Activated T-cell treated with anti-CD3 and anti-CD28 coated beads, Interleukin-2, amount 50 U/mL, for 24 hours (primary cell): ENCODE measurements at regions not wholly inside any gene's neighbourhood (a gene's known extent, or its start where the extent isn't known, plus 50 kb on each side); places are given as distances from the start of the nearest gene placed in this dataset.

Experiments
- DNase-seq: peaks from one replicate; pipeline ENCODE4 v3.0.0-alpha.2; 2020
- H3K27ac Mint-ChIP-seq: 2 replicates; pipeline ENCODE4 v1.8.0; 2020; ENCODE audit warnings: mild to moderate bottlenecking, mixed read lengths
- H3K27me3 Mint-ChIP-seq: 2 replicates; pipeline ENCODE4 v1.8.0; 2020; ENCODE audit warnings: mixed read lengths
- H3K36me3 Mint-ChIP-seq: 2 replicates; pipeline ENCODE4 v1.8.0; 2020; ENCODE audit warnings: low read depth, mixed read lengths
- H3K4me1 Mint-ChIP-seq: 2 replicates; pipeline ENCODE4 v1.8.0; 2020; ENCODE audit warnings: low read depth, mixed read lengths
- H3K4me3 Mint-ChIP-seq: 2 replicates; pipeline ENCODE4 v1.8.0; 2020; ENCODE audit warnings: mild to moderate bottlenecking, moderate library complexity, mixed read lengths
- H3K9me3 Mint-ChIP-seq: 2 replicates; pipeline ENCODE4 v1.8.0; 2020; ENCODE audit warnings: mixed read lengths

GRCh38 chr5:176151281-176151680, 86.9 kb upstream of the SIMC1 start:
- no peak for DNase-seq
- H3K4me1 Mint-ChIP-seq: peaks cover 1% of the 10 kb centered on the region
- H3K36me3 Mint-ChIP-seq: no peaks in the 10 kb centered on the region
- no peak overlapping the region for H3K27ac Mint-ChIP-seq
- H3K27me3 Mint-ChIP-seq: peaks cover 28% of the 10 kb centered on the region
- H3K4me3 Mint-ChIP-seq: no peak overlapping the region
- H3K9me3 Mint-ChIP-seq: no peaks in the 10 kb centered on the region

- Mint-ChIP-seq H3K4me3 (no peak overlapping the region), H3K27me3 (peaks cover 28% of the 10 kb centered on the region), H3K36me3 (no peaks in the 10 kb centered on the region), H3K9me3 (no peaks in the 10 kb centered on the region), H3K27ac (no peak overlapping the region), H3K4me1 (peaks cover 1% of the 10 kb centered on the region)
- DNase-seq: no peak
These were observed 85.9 kb upstream of the SIMC1 start for GRCh38 chr5:176152191-176152929.

- Mint-ChIP-seq H3K9me3 (no peaks in the 10 kb centered on the region), H3K27ac (no peak overlapping the region), H3K36me3 (no peaks in the 10 kb centered on the region), H3K4me1 (peaks cover 1% of the 10 kb centered on the region), H3K27me3 (peaks cover 28% of the 10 kb centered on the region), H3K4me3 (no peak overlapping the region)
- no peak for DNase-seq
These were observed 85.3 kb upstream of the SIMC1 start for GRCh38 chr5:176152930-176153311.

GRCh38 chr5:176153741-176154140, 84.5 kb upstream of the SIMC1 start:
- Mint-ChIP-seq H3K4me1 (peaks cover 1% of the 10 kb centered on the region), H3K36me3 (no peaks in the 10 kb centered on the region), H3K9me3 (no peaks in the 10 kb centered on the region), H3K27ac (no peak overlapping the region), H3K27me3 (peaks cover 27% of the 10 kb centered on the region), H3K4me3 (no peak overlapping the region)
- no peak for DNase-seq

GRCh38 chr5:176154821-176155220, 83.4 kb upstream of the SIMC1 start:
- Mint-ChIP-seq H3K36me3 (no peaks in the 10 kb centered on the region), H3K4me1 (peaks cover 1% of the 10 kb centered on the region), H3K9me3 (no peaks in the 10 kb centered on the region), H3K27me3 (peaks cover 30% of the 10 kb centered on the region), H3K27ac (no peak overlapping the region), H3K4me3 (no peak overlapping the region)
- DNase-seq: no peak

GRCh38 chr5:176155922-176156359, 82.3 kb upstream of the SIMC1 start:
- Mint-ChIP-seq H3K4me1 (peaks cover 1% of the 10 kb centered on the region), H3K4me3 (no peak overlapping the region), H3K36me3 (no peaks in the 10 kb centered on the region), H3K9me3 (no peaks in the 10 kb centered on the region), H3K27me3 (peaks cover 31% of the 10 kb centered on the region), H3K27ac (no peak overlapping the region)
- DNase-seq: no peak

- Mint-ChIP-seq H3K27ac (no peak overlapping the region), H3K27me3 (peaks cover 24% of the 10 kb centered on the region), H3K4me1 (peaks cover 1% of the 10 kb centered on the region), H3K36me3 (no peaks in the 10 kb centered on the region), H3K4me3 (no peak overlapping the region), H3K9me3 (no peaks in the 10 kb centered on the region)
- no peak for DNase-seq
These were observed 80.6 kb upstream of the SIMC1 start for GRCh38 chr5:176157656-176158055.

- H3K27me3 Mint-ChIP-seq: peaks cover 40% of the 10 kb centered on the region
- no peak for DNase-seq
- H3K27ac Mint-ChIP-seq: no peak overlapping the region
- no peaks in the 10 kb centered on the region for H3K9me3 Mint-ChIP-seq
- H3K4me1 Mint-ChIP-seq: no peaks in the 10 kb centered on the region
- no peak overlapping the region for H3K4me3 Mint-ChIP-seq
- no peaks in the 10 kb centered on the region for H3K36me3 Mint-ChIP-seq
These were observed 76.8 kb upstream of the SIMC1 start for GRCh38 chr5:176161431-176161830.

- no peak for DNase-seq
- H3K9me3 Mint-ChIP-seq: no peaks in the 10 kb centered on the region
- no peak overlapping the region for H3K27ac Mint-ChIP-seq
- no peak overlapping the region for H3K4me3 Mint-ChIP-seq
- H3K27me3 Mint-ChIP-seq: peaks cover 40% of the 10 kb centered on the region
- no peaks in the 10 kb centered on the region for H3K36me3 Mint-ChIP-seq
- no peaks in the 10 kb centered on the region for H3K4me1 Mint-ChIP-seq
These were observed 76.0 kb upstream of the SIMC1 start for GRCh38 chr5:176162198-176162597.

GRCh38 chr5:176162888-176163287, 75.3 kb upstream of the SIMC1 start:
- no peaks in the 10 kb centered on the region for H3K4me1 Mint-ChIP-seq
- no peak overlapping the region for H3K4me3 Mint-ChIP-seq
- no peak for DNase-seq
- H3K27me3 Mint-ChIP-seq: peaks cover 40% of the 10 kb centered on the region
- no peaks in the 10 kb centered on the region for H3K36me3 Mint-ChIP-seq
- no peaks in the 10 kb centered on the region for H3K9me3 Mint-ChIP-seq
- no peak overlapping the region for H3K27ac Mint-ChIP-seq

GRCh38 chr5:176166427-176166826, 71.8 kb upstream of the SIMC1 start:
- no peak overlapping the region for H3K4me3 Mint-ChIP-seq
- no peak overlapping the region for H3K27ac Mint-ChIP-seq
- DNase-seq: no peak
- H3K9me3 Mint-ChIP-seq: no peaks in the 10 kb centered on the region
- H3K27me3 Mint-ChIP-seq: peaks cover 34% of the 10 kb centered on the region
- no peaks in the 10 kb centered on the region for H3K36me3 Mint-ChIP-seq
- peaks cover 2% of the 10 kb centered on the region for H3K4me1 Mint-ChIP-seq

GRCh38 chr5:176167800-176168199, 70.4 kb upstream of the SIMC1 start:
- Mint-ChIP-seq H3K4me1 (peaks cover 2% of the 10 kb centered on the region), H3K4me3 (no peak overlapping the region), H3K9me3 (no peaks in the 10 kb centered on the region), H3K36me3 (no peaks in the 10 kb centered on the region), H3K27ac (no peak overlapping the region), H3K27me3 (peaks cover 31% of the 10 kb centered on the region)
- no peak for DNase-seq

- Mint-ChIP-seq H3K4me3 (no peak overlapping the region), H3K36me3 (no peaks in the 10 kb centered on the region), H3K27me3 (peaks cover 25% of the 10 kb centered on the region), H3K9me3 (no peaks in the 10 kb centered on the region), H3K27ac (no peak overlapping the region), H3K4me1 (peaks cover 2% of the 10 kb centered on the region)
- no peak for DNase-seq
These were observed 68.7 kb upstream of the SIMC1 start for GRCh38 chr5:176169393-176170063.

- H3K27me3 Mint-ChIP-seq: peaks cover 27% of the 10 kb centered on the region
- no peak overlapping the region for H3K27ac Mint-ChIP-seq
- peaks cover 2% of the 10 kb centered on the region for H3K4me1 Mint-ChIP-seq
- H3K36me3 Mint-ChIP-seq: no peaks in the 10 kb centered on the region
- H3K9me3 Mint-ChIP-seq: no peaks in the 10 kb centered on the region
- DNase-seq: no peak
- no peak overlapping the region for H3K4me3 Mint-ChIP-seq
These were observed 68.1 kb upstream of the SIMC1 start for GRCh38 chr5:176170084-176170483.

GRCh38 chr5:176171171-176171760, 67.0 kb upstream of the SIMC1 start:
- no peaks in the 10 kb centered on the region for H3K36me3 Mint-ChIP-seq
- H3K4me1 Mint-ChIP-seq: peaks cover 2% of the 10 kb centered on the region
- H3K27ac Mint-ChIP-seq: no peak overlapping the region
- DNase-seq: no peak
- peaks cover 31% of the 10 kb centered on the region for H3K27me3 Mint-ChIP-seq
- H3K4me3 Mint-ChIP-seq: no peak overlapping the region
- no peaks in the 10 kb centered on the region for H3K9me3 Mint-ChIP-seq
